ENCODE measurements at regions not wholly inside any gene's neighbourhood (a gene's known extent, or its start where the extent isn't known, plus 50 kb on each side); places are given as distances from the start of the nearest gene placed in this dataset.

- no peak for DNase-seq (ENCODE audit: low read depth)
Observed at GRCh38 chr17:68660302-68660701, 59.1 kb upstream of the FAM20A start.

- DNase-seq (ENCODE audit: low read depth), result no peak
Observed at GRCh38 chr17:68658999-68659780, 58.0 kb upstream of the FAM20A start.

- DNase-seq (ENCODE audit: low read depth), result no peak
Observed at GRCh38 chr17:68657576-68657975, 56.4 kb upstream of the FAM20A start.

DNA sequence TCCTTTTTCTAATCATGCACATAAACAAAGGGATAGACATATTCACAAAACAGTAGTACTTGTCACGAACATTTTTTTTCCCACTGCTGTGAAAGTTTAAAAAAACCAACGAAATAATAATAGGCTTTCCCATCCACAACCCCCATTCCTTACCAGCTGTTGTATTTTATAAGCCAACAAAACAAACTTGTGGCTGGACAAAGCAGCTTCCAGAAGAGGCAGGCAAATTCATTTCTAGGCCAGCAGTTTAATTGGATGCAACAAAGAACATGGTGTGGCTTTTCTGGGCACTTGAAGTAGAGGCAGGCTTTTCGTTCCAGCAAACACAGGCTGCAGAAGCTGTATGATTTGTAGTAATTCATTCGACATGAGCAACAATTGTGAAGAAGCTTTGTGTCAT is 56.0 kb upstream of the FAM20A start:
- no peak for DNase-seq (ENCODE audit: low read depth)

- no peak for DNase-seq (ENCODE audit: low read depth)
Observed at GRCh38 chr17:68656666-68657065, 55.5 kb upstream of the FAM20A start.

Data from HS-5 (cell line).